ENCODE measurements at regions not wholly inside any gene's neighbourhood (a gene's known extent, or its start where the extent isn't known, plus 50 kb on each side); places are given as distances from the start of the nearest gene placed in this dataset.

DNA sequence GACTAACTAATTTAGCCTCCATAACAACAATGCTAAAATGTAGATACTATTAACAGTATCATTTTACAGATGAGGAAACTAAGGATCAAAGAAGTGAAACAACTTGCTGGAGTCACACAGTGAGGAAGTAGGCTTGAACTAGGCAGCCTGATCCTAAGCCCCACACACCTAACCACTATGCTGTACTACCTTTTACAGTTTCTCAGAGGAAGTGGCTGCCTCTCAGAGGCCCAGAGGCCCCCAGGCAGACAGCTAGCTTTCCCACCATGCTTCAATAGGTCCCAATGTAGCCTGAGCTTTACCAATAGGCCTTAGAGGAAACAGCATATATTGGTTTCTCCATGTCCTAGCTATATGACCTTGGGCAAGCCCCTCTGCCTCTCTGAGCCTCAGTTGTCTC lies 69.4 kb upstream of the PJA1 start:
- Mint-ChIP-seq H3K4me1 (ENCODE audit: low read depth, unreplicated experiment) (no peaks in the 10 kb centered on the region), H3K27me3 (ENCODE audit: unreplicated experiment) (peaks cover 4% of the 10 kb centered on the region), H3K4me3 (ENCODE audit: unreplicated experiment) (no peak overlapping the region)

DNA sequence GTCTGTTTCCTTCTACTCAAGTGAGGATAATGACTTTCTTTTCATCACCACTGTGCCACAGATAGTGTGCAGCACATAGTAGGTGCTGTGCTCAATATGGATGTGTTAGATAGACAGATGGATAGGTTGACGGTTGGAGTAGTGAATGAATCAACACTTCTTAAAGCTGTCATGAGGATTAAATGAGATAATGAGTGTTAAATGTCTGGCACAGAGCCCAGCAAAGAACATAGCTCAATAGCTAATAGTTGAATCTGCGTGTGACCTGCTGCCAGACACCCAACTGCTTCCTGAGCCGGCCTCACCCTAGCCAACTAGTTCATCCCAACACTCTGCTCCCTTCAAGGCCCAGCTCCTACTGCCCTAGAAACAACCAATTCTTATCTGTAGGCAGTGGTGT lies 67.7 kb upstream of the PJA1 start:
- H3K27ac Mint-ChIP-seq (ENCODE audit: unreplicated experiment): no peak overlapping the region
- peaks cover 6% of the 10 kb centered on the region for H3K27me3 Mint-ChIP-seq (ENCODE audit: unreplicated experiment)
- peaks cover 4% of the 10 kb centered on the region for H3K9me3 Mint-ChIP-seq (ENCODE audit: unreplicated experiment)
- DNase-seq: no peak
- TF ChIP-seq, protein P1, sequence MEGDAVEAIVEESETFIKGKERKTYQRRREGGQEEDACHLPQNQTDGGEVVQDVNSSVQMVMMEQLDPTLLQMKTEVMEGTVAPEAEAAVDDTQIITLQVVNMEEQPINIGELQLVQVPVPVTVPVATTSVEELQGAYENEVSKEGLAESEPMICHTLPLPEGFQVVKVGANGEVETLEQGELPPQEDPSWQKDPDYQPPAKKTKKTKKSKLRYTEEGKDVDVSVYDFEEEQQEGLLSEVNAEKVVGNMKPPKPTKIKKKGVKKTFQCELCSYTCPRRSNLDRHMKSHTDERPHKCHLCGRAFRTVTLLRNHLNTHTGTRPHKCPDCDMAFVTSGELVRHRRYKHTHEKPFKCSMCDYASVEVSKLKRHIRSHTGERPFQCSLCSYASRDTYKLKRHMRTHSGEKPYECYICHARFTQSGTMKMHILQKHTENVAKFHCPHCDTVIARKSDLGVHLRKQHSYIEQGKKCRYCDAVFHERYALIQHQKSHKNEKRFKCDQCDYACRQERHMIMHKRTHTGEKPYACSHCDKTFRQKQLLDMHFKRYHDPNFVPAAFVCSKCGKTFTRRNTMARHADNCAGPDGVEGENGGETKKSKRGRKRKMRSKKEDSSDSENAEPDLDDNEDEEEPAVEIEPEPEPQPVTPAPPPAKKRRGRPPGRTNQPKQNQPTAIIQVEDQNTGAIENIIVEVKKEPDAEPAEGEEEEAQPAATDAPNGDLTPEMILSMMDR (IDR thresholded peaks at IDR 0.05; ENCODE audit: partially characterized antibody, unreplicated experiment): no peak
- H3K4me3 Mint-ChIP-seq (ENCODE audit: unreplicated experiment): no peak overlapping the region
- peaks cover 5% of the 10 kb centered on the region for H3K36me3 Mint-ChIP-seq (ENCODE audit: unreplicated experiment)
- no peaks in the 10 kb centered on the region for H3K4me1 Mint-ChIP-seq (ENCODE audit: low read depth, unreplicated experiment)

More for the DNA sequence above, 69.4 kb upstream of the PJA1 start:
- H3K27ac Mint-ChIP-seq (ENCODE audit: unreplicated experiment): no peak overlapping the region
- peaks cover 5% of the 10 kb centered on the region for H3K36me3 Mint-ChIP-seq (ENCODE audit: unreplicated experiment)
- no peak for DNase-seq
- peaks cover 4% of the 10 kb centered on the region for H3K9me3 Mint-ChIP-seq (ENCODE audit: unreplicated experiment)
- TF ChIP-seq, protein P1 (IDR thresholded peaks at IDR 0.05; ENCODE audit: partially characterized antibody, unreplicated experiment): no peak

DNA sequence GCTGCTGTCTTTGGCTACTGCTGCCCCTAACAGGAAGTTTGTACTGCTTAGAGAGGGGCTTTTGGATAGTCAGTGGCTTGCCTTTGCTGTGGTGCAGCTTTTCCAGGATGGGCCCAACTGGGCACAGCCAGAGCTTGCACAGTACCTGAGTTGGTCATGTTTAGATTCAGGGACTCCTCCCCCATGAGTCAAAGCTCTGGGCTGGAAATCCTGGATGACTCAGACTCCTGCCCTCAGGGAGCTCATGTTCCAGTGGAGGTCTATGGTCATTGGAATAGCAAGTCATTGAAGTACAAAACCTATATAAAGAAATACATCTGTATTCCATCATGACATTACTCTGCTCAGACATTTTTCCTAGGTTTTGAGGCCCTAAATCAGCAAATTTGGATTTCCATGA lies 66.7 kb upstream of the PJA1 start:
- DNase-seq: no peak
- Mint-ChIP-seq H3K4me3 (ENCODE audit: unreplicated experiment) (no peak overlapping the region), H3K27ac (ENCODE audit: unreplicated experiment) (no peak overlapping the region), H3K9me3 (ENCODE audit: unreplicated experiment) (peaks cover 4% of the 10 kb centered on the region), H3K4me1 (ENCODE audit: low read depth, unreplicated experiment) (no peaks in the 10 kb centered on the region), H3K36me3 (ENCODE audit: unreplicated experiment) (peaks cover 5% of the 10 kb centered on the region), H3K27me3 (ENCODE audit: unreplicated experiment) (peaks cover 6% of the 10 kb centered on the region)
- TF ChIP-seq, protein P1 (IDR thresholded peaks at IDR 0.05; ENCODE audit: partially characterized antibody, unreplicated experiment): no peak

DNA sequence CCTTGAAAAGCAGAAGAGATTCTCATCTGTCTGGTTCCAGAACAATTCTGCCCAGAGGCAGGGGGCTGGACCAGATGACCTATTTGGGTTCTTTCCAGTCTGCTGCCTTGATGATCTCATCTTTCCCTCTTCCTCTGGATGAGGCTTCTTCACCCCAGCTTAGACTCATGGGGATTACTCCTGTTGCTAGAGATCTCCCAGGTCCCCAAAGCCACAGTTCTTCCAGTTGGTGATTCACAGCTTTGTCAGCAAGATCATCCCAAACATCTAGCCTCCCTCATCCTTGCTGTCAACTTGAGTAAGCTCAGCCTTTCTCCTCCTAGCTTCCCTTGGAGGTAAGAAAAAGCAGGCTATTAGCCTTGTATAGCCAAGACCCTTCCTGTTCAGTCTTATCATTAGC lies 64.2 kb upstream of the PJA1 start:
- TF ChIP-seq, protein P1 (IDR thresholded peaks at IDR 0.05; ENCODE audit: partially characterized antibody, unreplicated experiment): no peak
- no peaks in the 10 kb centered on the region for H3K4me1 Mint-ChIP-seq (ENCODE audit: low read depth, unreplicated experiment)
- H3K4me3 Mint-ChIP-seq (ENCODE audit: unreplicated experiment): no peak overlapping the region
- peaks cover 4% of the 10 kb centered on the region for H3K9me3 Mint-ChIP-seq (ENCODE audit: unreplicated experiment)
- DNase-seq: no peak
- H3K27ac Mint-ChIP-seq (ENCODE audit: unreplicated experiment): no peak overlapping the region
- H3K27me3 Mint-ChIP-seq (ENCODE audit: unreplicated experiment): peaks cover 6% of the 10 kb centered on the region
- H3K36me3 Mint-ChIP-seq (ENCODE audit: unreplicated experiment): peaks cover 5% of the 10 kb centered on the region

DNA sequence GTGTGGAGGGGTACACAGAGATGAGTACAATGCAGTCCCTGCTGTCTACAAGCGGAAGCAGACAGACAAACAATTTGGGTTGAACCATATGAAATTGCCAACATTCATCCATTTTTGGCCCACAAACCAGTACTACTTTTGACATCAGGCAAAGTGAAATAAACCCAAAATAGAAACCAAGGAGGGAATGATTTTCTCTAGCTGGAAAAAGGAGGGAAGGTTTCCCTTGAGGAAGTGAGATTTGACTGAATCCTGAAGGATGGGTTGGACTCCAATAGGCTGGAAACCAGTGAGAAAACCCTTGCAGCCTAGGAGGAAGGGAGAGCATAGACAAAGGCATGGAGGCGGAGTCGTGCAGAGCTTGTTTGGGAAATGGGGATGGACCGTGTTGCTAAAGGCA lies 63.5 kb upstream of the PJA1 start:
- DNase-seq: no peak
- Mint-ChIP-seq H3K4me1 (ENCODE audit: low read depth, unreplicated experiment) (no peaks in the 10 kb centered on the region), H3K4me3 (ENCODE audit: unreplicated experiment) (no peak overlapping the region), H3K27ac (ENCODE audit: unreplicated experiment) (no peak overlapping the region), H3K27me3 (ENCODE audit: unreplicated experiment) (peaks cover 6% of the 10 kb centered on the region), H3K9me3 (ENCODE audit: unreplicated experiment) (peaks cover 4% of the 10 kb centered on the region), H3K36me3 (ENCODE audit: unreplicated experiment) (peaks cover 5% of the 10 kb centered on the region)
- TF ChIP-seq, protein P1 (IDR thresholded peaks at IDR 0.05; ENCODE audit: partially characterized antibody, unreplicated experiment): no peak
